ENCODE measurements at regions not wholly inside any gene's neighbourhood (a gene's known extent, or its start where the extent isn't known, plus 50 kb on each side); places are given as distances from the start of the nearest gene placed in this dataset.
"Not testable (repeated sequence)": the region's sequence is repeated elsewhere in the genome, so short reads cannot be mapped to it uniquely, and the experiment has no call there.

GRCh38 chr7:52352013-52352981, 683.1 kb upstream of the POM121L12 start:
- no peaks in the 10 kb centered on the region for H3K9me3 ChIP-seq (ENCODE audit: insufficient read depth, low read depth)
- H3K27ac ChIP-seq: no peak overlapping the region
- H3K9me2 ChIP-seq (ENCODE audit: insufficient read depth): no peaks in the 10 kb centered on the region; the same call in 1 of the 2 replicates
- no peak overlapping the region for H3K4me2 ChIP-seq
- no peak for TF ChIP-seq EZH2 (IDR thresholded peaks at IDR 0.05; ENCODE audit: low read depth)
- no peak for TF ChIP-seq CTCF (conservative IDR thresholded peaks at IDR 0.05)
- POLR2A ChIA-PET (ENCODE audit: unreplicated experiment): no interaction called here
- no peaks in the 10 kb centered on the region for H3K36me3 ChIP-seq (ENCODE audit: low read depth)
- H3K79me2 ChIP-seq (ENCODE audit: low read depth): no peaks in the 10 kb centered on the region
- H3K4me1 ChIP-seq (replicated peaks; ENCODE audit: insufficient read depth): no peaks in the 10 kb centered on the region
- CTCF ChIA-PET: no interaction called here
- BruUV-seq (replicated peaks): no TSS peak
- H3F3A ChIP-seq (ENCODE audit: insufficient read depth, low read depth): no peaks in the 10 kb centered on the region
- no peak for DNase-seq
- no peak overlapping the region for H3K4me3 ChIP-seq
- no peak overlapping the region for H2AFZ ChIP-seq
- intact Hi-C loops (cut with micrococcal nuclease; ENCODE audit: unreplicated experiment): no loop called here
- no peaks in the 10 kb centered on the region for H4K20me1 ChIP-seq (ENCODE audit: insufficient read depth)
- no peaks in the 10 kb centered on the region for H3K27me3 ChIP-seq (ENCODE audit: insufficient read depth, low read depth)

- intact Hi-C loops (cut with micrococcal nuclease; ENCODE audit: unreplicated experiment): no loop called here
- TF ChIP-seq EZH2 (IDR thresholded peaks at IDR 0.05; ENCODE audit: low read depth) (no peak), CTCF (conservative IDR thresholded peaks at IDR 0.05) (no peak)
- BruUV-seq (replicated peaks): no TSS peak
Measured at GRCh38 chr7:52344015-52344414, 691.4 kb upstream of the POM121L12 start.

GRCh38 chr7:52340067-52340466, 695.4 kb upstream of the POM121L12 start:
- H3K79me2 ChIP-seq (ENCODE audit: low read depth): no peaks in the 10 kb centered on the region
- H3K27me3 ChIP-seq (ENCODE audit: insufficient read depth, low read depth): peaks cover 18% of the 10 kb centered on the region; the same call in 1 of the 2 replicates
- ChIA-PET POLR2A (ENCODE audit: unreplicated experiment) (no interaction called here), CTCF (no interaction called here)
- H3K4me2 ChIP-seq: no peak overlapping the region
- no peaks in the 10 kb centered on the region for H3K36me3 ChIP-seq (ENCODE audit: low read depth)
- H3K9me2 ChIP-seq (ENCODE audit: insufficient read depth): no peaks in the 10 kb centered on the region
- TF ChIP-seq CTCF (conservative IDR thresholded peaks at IDR 0.05) (no peak), EZH2 (IDR thresholded peaks at IDR 0.05; ENCODE audit: low read depth) (no peak)
- DNase-seq: no peak
- H2AFZ ChIP-seq: no peak overlapping the region
- H3K27ac ChIP-seq: no peak overlapping the region
- no TSS peak for BruUV-seq (replicated peaks)
- H3K4me1 ChIP-seq (replicated peaks; ENCODE audit: insufficient read depth): no peaks in the 10 kb centered on the region
- no peaks in the 10 kb centered on the region for H3K9me3 ChIP-seq (ENCODE audit: insufficient read depth, low read depth)
- no peaks in the 10 kb centered on the region for H4K20me1 ChIP-seq (ENCODE audit: insufficient read depth)
- no peaks in the 10 kb centered on the region for H3F3A ChIP-seq (ENCODE audit: insufficient read depth, low read depth)
- no peak overlapping the region for H3K4me3 ChIP-seq
- intact Hi-C loops (cut with micrococcal nuclease; ENCODE audit: unreplicated experiment): no loop called here

More at GRCh38 chr7:52344015-52344414, 691.4 kb upstream of the POM121L12 start:
- H4K20me1 ChIP-seq (ENCODE audit: insufficient read depth): no peaks in the 10 kb centered on the region
- no peak overlapping the region for H3K27ac ChIP-seq
- no peaks in the 10 kb centered on the region for H3K79me2 ChIP-seq (ENCODE audit: low read depth)
- no peaks in the 10 kb centered on the region for H3K4me1 ChIP-seq (replicated peaks; ENCODE audit: insufficient read depth)
- ChIA-PET CTCF (no interaction called here), POLR2A (ENCODE audit: unreplicated experiment) (no interaction called here)
- H2AFZ ChIP-seq: no peak overlapping the region; the same call in 1 of the 2 replicates
- H3K9me3 ChIP-seq (ENCODE audit: insufficient read depth, low read depth): no peaks in the 10 kb centered on the region
- no peak overlapping the region for H3K4me2 ChIP-seq
- no peaks in the 10 kb centered on the region for H3F3A ChIP-seq (ENCODE audit: insufficient read depth, low read depth)
- no peaks in the 10 kb centered on the region for H3K36me3 ChIP-seq (ENCODE audit: low read depth)
- DNase-seq: no peak
- H3K9me2 ChIP-seq (ENCODE audit: insufficient read depth): peaks cover 4% of the 10 kb centered on the region; the same call in 1 of the 2 replicates
- no peak overlapping the region for H3K4me3 ChIP-seq
- peaks cover 18% of the 10 kb centered on the region; the same call in 1 of the 2 replicates for H3K27me3 ChIP-seq (ENCODE audit: insufficient read depth, low read depth)

- POLR2A ChIA-PET (ENCODE audit: unreplicated experiment); H3K27ac ChIP-seq; intact Hi-C loops (cut with micrococcal nuclease; ENCODE audit: unreplicated experiment); DNase-seq; H3K27me3 ChIP-seq (ENCODE audit: insufficient read depth, low read depth); CTCF ChIA-PET; H3K9me2 ChIP-seq (ENCODE audit: insufficient read depth); H3K9me3 ChIP-seq (ENCODE audit: insufficient read depth, low read depth); H3F3A ChIP-seq (ENCODE audit: insufficient read depth, low read depth); H3K4me1 ChIP-seq (replicated peaks; ENCODE audit: insufficient read depth); H3K4me3 ChIP-seq; H3K36me3 ChIP-seq (ENCODE audit: low read depth); H4K20me1 ChIP-seq (ENCODE audit: insufficient read depth); H3K79me2 ChIP-seq (ENCODE audit: low read depth); BruUV-seq (replicated peaks): not testable (repeated sequence)
- Histone ChIP-seq H3K4me2 (peak overlapping the region; percentile 36), H2AFZ (peak overlapping the region; percentile 50; the same call in 1 of the 2 replicates)
Measured at GRCh38 chr7:52328328-52328727, 707.1 kb upstream of the POM121L12 start.
